GM23338 (cell line): ENCODE measurements at regions not wholly inside any gene's neighbourhood (a gene's known extent, or its start where the extent isn't known, plus 50 kb on each side); places are given as distances from the start of the nearest gene placed in this dataset.

ENCODE experiments used
- CTCF ChIP-seq, 2 experiments: fragments of 200-600 bp in 1 of 2; sonication (generic) in 1 of 2; conservative IDR thresholded peaks; 2 replicates each; pipeline versions ENCODE4 v1.5.1 to v1.6.1; 2016 to 2017; ENCODE audit warnings: antibody characterized with exemption in 2 of 2, low read depth in 2 of 2, mild to moderate bottlenecking in 2 of 2, moderate library complexity in 1 of 2
- REST ChIP-seq: IDR thresholded peaks from one replicate; pipeline ENCODE4 v1.6.1; 2018; ENCODE audit warnings: antibody characterized with exemption; ENCODE audit not compliant: unreplicated experiment

DNA sequence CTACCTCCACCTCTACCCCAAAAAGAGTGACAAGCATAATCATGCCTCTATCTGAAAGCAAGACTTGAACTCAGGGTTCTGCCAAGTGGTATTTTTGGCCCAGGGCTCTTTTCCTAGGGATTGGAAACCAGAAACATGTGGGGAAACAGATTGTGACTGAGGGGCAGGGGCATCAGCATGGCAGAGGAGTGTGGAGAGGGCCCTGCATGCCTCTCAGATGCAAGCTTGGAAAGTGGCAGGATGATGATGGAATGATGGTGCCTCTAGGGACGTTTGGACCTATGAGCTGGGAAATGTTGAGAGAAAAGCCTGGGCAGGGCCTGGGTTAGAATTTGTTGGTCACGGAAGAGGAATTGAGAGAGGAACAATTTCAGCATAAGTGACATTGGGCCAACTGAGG lies 78.4 kb upstream of the LEP start:
- TF ChIP-seq CTCF (conservative IDR thresholded peaks at IDR 0.05; ENCODE audit: low read depth in 2 of 2) (no peak), REST (no peak)
